IMR-90 (cell line): ENCODE measurements at regions not wholly inside any gene's neighbourhood (a gene's known extent, or its start where the extent isn't known, plus 50 kb on each side); places are given as distances from the start of the nearest gene placed in this dataset.

Experiments
- ATAC-seq: fragments of 200-7000 bp; cut with Tn5 transposase; 2 replicates; pipeline ENCODE4 v1.9.1; 2020; ENCODE audit warnings: low read depth, mild to moderate bottlenecking, moderate library complexity
- BruUV-seq: library from RNA; stranded (reverse); fragments of 400-500 nt; replicated peaks from 2 replicates; lab custom pipeline; 2021; lab: Mats Ljungman, UMichigan
- CTCF ChIA-PET: fragments of 300-600 bp; formaldehyde crosslinking; extraction: SDS; loops from one replicate; lab custom pipeline; 2021; ENCODE audit warnings: antibody characterized with exemption; lab: Yijun Ruan, JAX
- POLR2A ChIA-PET: fragments of 300-600 bp; sonication (Branson Sonifier 250); formaldehyde crosslinking; loops from one replicate; lab custom pipeline; 2022; ENCODE audit warnings: antibody characterized with exemption; ENCODE audit not compliant: unreplicated experiment; lab: Charles Lee
- DNase-seq: peaks from one replicate; pipeline ENCODE4 v3.0.0; 2013
- H2AFZ ChIP-seq: replicated peaks from 2 replicates; pipeline ENCODE3; 2013; ENCODE audit warnings: low read length, mild to moderate bottlenecking; ENCODE audit not compliant: poor library complexity
- H2AK5ac ChIP-seq: 2 replicates; pipeline ENCODE4 v1.6.1; 2013; ENCODE audit warnings: low read depth, low read length, inconsistent platforms
- H2AK9ac ChIP-seq: replicated peaks from 2 replicates; pipeline ENCODE3; 2013; ENCODE audit warnings: mild to moderate bottlenecking, low read depth, low read length, moderate library complexity; ENCODE audit not compliant: poor library complexity
- H2BK120ac ChIP-seq: 2 replicates; pipeline ENCODE4 v1.6.1; 2013; ENCODE audit warnings: low read depth, low read length, inconsistent platforms
- H2BK15ac ChIP-seq: 3 replicates; pipeline ENCODE4 v1.6.1; 2013; ENCODE audit warnings: low read depth, low read length, inconsistent platforms
- H2BK20ac ChIP-seq: 2 replicates; pipeline ENCODE4 v1.6.1; 2013; ENCODE audit warnings: low read depth, mild to moderate bottlenecking, inconsistent platforms, low read length, moderate library complexity
- H2BK5ac ChIP-seq: 2 replicates; pipeline ENCODE4 v1.6.1; 2013; ENCODE audit warnings: mild to moderate bottlenecking, low read depth, low read length, inconsistent platforms; ENCODE audit not compliant: poor library complexity, severe bottlenecking
- H3K14ac ChIP-seq: replicated peaks from 2 replicates; pipeline ENCODE4 v1.6.1; 2013; ENCODE audit warnings: low read depth, low read length, inconsistent platforms
- H3K18ac ChIP-seq: 2 replicates; pipeline ENCODE4 v1.6.1; 2013; ENCODE audit warnings: low read depth, low read length, control low read depth
- H3K23ac ChIP-seq: 2 replicates; pipeline ENCODE4 v1.6.1; 2013; ENCODE audit warnings: low read depth, low read length, inconsistent platforms
- H3K27ac ChIP-seq: 2 replicates; pipeline ENCODE4 v1.5.1; 2013; ENCODE audit warnings: mild to moderate bottlenecking, control low read depth, low read length; ENCODE audit not compliant: insufficient read depth
- H3K27me3 ChIP-seq: 2 replicates; pipeline ENCODE4 v1.6.1; 2013; ENCODE audit warnings: low read length; ENCODE audit not compliant: control insufficient read depth, insufficient read depth
- H3K36me3 ChIP-seq: 2 replicates; pipeline ENCODE4 v1.6.1; 2013; ENCODE audit warnings: low read length, mixed read lengths; ENCODE audit not compliant: control insufficient read depth, insufficient read depth
- H3K4ac ChIP-seq: 2 replicates; pipeline ENCODE4 v1.6.1; 2013; ENCODE audit warnings: low read depth, low read length, inconsistent platforms
- H3K4me1 ChIP-seq: 2 replicates; pipeline ENCODE4 v1.6.1; 2013; ENCODE audit warnings: low read length, mixed read lengths; ENCODE audit not compliant: control insufficient read depth, insufficient read depth
- H3K4me2 ChIP-seq: 2 replicates; pipeline ENCODE4 v1.6.1; 2013; ENCODE audit warnings: low read depth, mild to moderate bottlenecking, control low read depth, low read length, moderate library complexity
- H3K4me3 ChIP-seq: 2 replicates; pipeline ENCODE4 v1.5.1; 2013; ENCODE audit warnings: low read depth, mild to moderate bottlenecking, control low read depth, low read length, moderate library complexity; ENCODE audit not compliant: insufficient read depth
- H3K56ac ChIP-seq: 2 replicates; pipeline ENCODE4 v1.6.1; 2013; ENCODE audit warnings: low read length, inconsistent platforms; ENCODE audit not compliant: insufficient read depth; ENCODE audit errors: extremely low read depth
- H3K79me1 ChIP-seq, 2 experiments: 2 replicates each; pipeline ENCODE4 v1.6.1; 2013; ENCODE audit warnings: low read length in 2 of 2, inconsistent platforms in 1 of 2, low read depth in 1 of 2
- H3K9ac ChIP-seq: 2 replicates; pipeline ENCODE4 v1.6.1; 2013; ENCODE audit warnings: low read depth, low read length, control low read depth
- H3K9me1 ChIP-seq: 2 replicates; pipeline ENCODE4 v1.6.1; 2013; ENCODE audit warnings: low read length, inconsistent platforms; ENCODE audit not compliant: insufficient read depth
- H3K9me3 ChIP-seq: 2 replicates; pipeline ENCODE4 v1.6.1; 2013; ENCODE audit warnings: low read length; ENCODE audit not compliant: control insufficient read depth, insufficient read depth
- H4K20me1 ChIP-seq: 2 replicates; pipeline ENCODE4 v1.6.1; 2013; ENCODE audit warnings: low read length, inconsistent platforms; ENCODE audit not compliant: insufficient read depth
- H4K5ac ChIP-seq: 2 replicates; pipeline ENCODE4 v1.6.1; 2013; ENCODE audit warnings: mild to moderate bottlenecking, low read depth, low read length, control low read depth
- H4K8ac ChIP-seq, 2 experiments: 2 replicates each; pipeline ENCODE4 v1.6.1; 2013; ENCODE audit warnings: low read depth in 2 of 2, low read length in 2 of 2, control low read depth in 1 of 2, inconsistent platforms in 1 of 2
- H4K91ac ChIP-seq: 2 replicates; pipeline ENCODE4 v1.6.1; 2013; ENCODE audit warnings: low read depth, low read length, inconsistent platforms; ENCODE audit not compliant: insufficient read depth
- MAFK ChIP-seq: IDR thresholded peaks from 2 replicates; pipeline ENCODE4 v1.6.1; 2012; ENCODE audit warnings: low read depth, low read length, improper control_type of control experiment
- RFX5 ChIP-seq: IDR thresholded peaks from 2 replicates; pipeline ENCODE4 v1.8.0; 2012; ENCODE audit warnings: low read depth, mild to moderate bottlenecking, low read length, moderate library complexity
- dilution Hi-C: fragments of 300-500 bp; cut with HindIII; formaldehyde crosslinking; loops from one replicate; pipeline ENCODE4 v1.14.3; 2018; ENCODE audit warnings: low sequenced_read_pairs; ENCODE audit not compliant: unreplicated experiment
- in situ Hi-C: fragments of 300-500 bp; cut with MboI; formaldehyde crosslinking; loops from 3 replicates; pipeline ENCODE4 v1.14.3; 2019; ENCODE audit warnings: low sequenced_read_pairs, inconsistent platforms, mixed read lengths
- intact Hi-C: fragments of 100-400 bp; cut with micrococcal nuclease; formaldehyde crosslinking; loops from 2 replicates; pipeline ENCODE4 v1.10.0; 2022

DNA sequence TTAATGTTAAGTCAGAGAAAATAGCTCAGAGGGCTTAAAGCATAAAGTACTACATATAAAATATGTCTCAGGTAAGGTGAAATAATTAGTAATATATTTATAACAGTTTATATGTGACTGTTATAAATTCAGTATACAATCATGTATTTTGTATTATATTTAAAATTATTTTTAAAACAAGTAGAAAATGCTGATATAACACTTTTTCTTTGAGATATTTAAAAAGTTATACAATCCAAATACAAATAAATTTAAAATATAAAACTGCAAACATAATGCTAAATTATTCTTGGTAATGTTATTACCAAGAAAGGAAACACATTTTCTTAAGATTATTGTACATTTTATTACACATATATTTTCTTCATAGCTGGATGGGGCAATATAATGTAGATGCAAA lies 539.9 kb upstream of the CDH9 start:
- dilution Hi-C loops, result no loop called here
- H3K14ac ChIP-seq, result no peak overlapping the region

More for the DNA sequence above, 539.9 kb upstream of the CDH9 start:
- H3K9me1 ChIP-seq, result no peaks in the 10 kb centered on the region
- H2BK5ac ChIP-seq, result no peak overlapping the region
- H3K27me3 ChIP-seq, result no peaks in the 10 kb centered on the region
- no peak overlapping the region for H3K9ac ChIP-seq
- no peak overlapping the region for H2BK20ac ChIP-seq
- H3K56ac ChIP-seq, result no peak overlapping the region
- H3K23ac ChIP-seq, result no peak overlapping the region
- H3K27ac ChIP-seq, result no peak overlapping the region
- ChIA-PET CTCF (no interaction called here), POLR2A (no interaction called here)
- H2AK5ac ChIP-seq, result no peak overlapping the region
- H3K36me3 ChIP-seq, result no peaks in the 10 kb centered on the region
- peaks cover 2% of the 10 kb centered on the region; the same call in 1 of the 2 replicates for H3K9me3 ChIP-seq
- DNase-seq, result no peak
- H3K18ac ChIP-seq, result no peak overlapping the region
- in situ Hi-C loops, result no loop called here
- no peak overlapping the region for H2AFZ ChIP-seq
- no peak overlapping the region for H3K4ac ChIP-seq
- no peak overlapping the region for H4K91ac ChIP-seq
- no peak overlapping the region for H2BK15ac ChIP-seq
- no peak overlapping the region for H2AK9ac ChIP-seq
- intact Hi-C loops, result no loop called here
- no peak overlapping the region for H2BK120ac ChIP-seq
- no peak overlapping the region for H3K4me2 ChIP-seq
- no peak overlapping the region for H4K5ac ChIP-seq
- H4K20me1 ChIP-seq, result no peaks in the 10 kb centered on the region
- no peaks in the 10 kb centered on the region for H3K4me1 ChIP-seq
- no peak overlapping the region for H4K8ac ChIP-seq
- no TSS peak for BruUV-seq
- H3K4me3 ChIP-seq, result no peak overlapping the region
- TF ChIP-seq MAFK (peak; percentile 65), RFX5 (no peak)
- no peaks in the 10 kb centered on the region for H3K79me1 ChIP-seq
- no peak for ATAC-seq
